H4 (cell line): ENCODE measurements at regions not wholly inside any gene's neighbourhood (a gene's known extent, or its start where the extent isn't known, plus 50 kb on each side); places are given as distances from the start of the nearest gene placed in this dataset.

Source experiments
- DNase-seq: peaks from one replicate; pipeline ENCODE4 v3.0.0-alpha.2; 2015; ENCODE audit warnings: low spot score

GRCh38 chr15:29873947-29874411, 51.7 kb upstream of the TJP1 start:
- DNase-seq: no peak

- DNase-seq: no peak
These were observed 51.0 kb upstream of the TJP1 start for GRCh38 chr15:29873264-29873663.

- no peak for DNase-seq
These were observed 50.4 kb upstream of the TJP1 start for GRCh38 chr15:29872716-29873115.
